Pancreas (tissue), 10 donors: ENCODE measurements at regions not wholly inside any gene's neighbourhood (a gene's known extent, or its start where the extent isn't known, plus 50 kb on each side); places are given as distances from the start of the nearest gene placed in this dataset.
"Not testable (repeated sequence)": the region's sequence is repeated elsewhere in the genome, so short reads cannot be mapped to it uniquely, and the experiment has no call there.

Experiments
- ATAC-seq, 4 donors: fragments of 200-7000 bp; cut with Tn5 transposase; one replicate each; pipeline versions ENCODE4 v1.8.0 to v1.9.1; 2020; ENCODE audit warnings: mild to moderate bottlenecking in 4 of 4, moderate library complexity in 4 of 4
- DNase-seq, 6 donors: peaks; one replicate each; pipeline ENCODE4 v3.0.0-alpha.2; 2020
- FAIRE-seq: peaks from 2 replicates; lab custom pipeline; 2012; peaks lifted over from hg19 to GRCh38; lab: Jason Lieb, UNC
- H3K27ac ChIP-seq, 4 donors: fragments of 200-600 bp; sonication (generic); 1 replicate in 3 of 4; 2 replicates in 1 of 4; pipeline versions ENCODE4 v1.5.0 to v1.8.0; 2020
- H3K27me3 ChIP-seq, 4 donors: fragments of 200-600 bp; one replicate each; pipeline ENCODE4 v1.8.0; 2021
- H3K36me3 ChIP-seq, 3 donors: fragments of 200-600 bp; sonication (generic) in 1 of 3; one replicate each; pipeline versions ENCODE4 v1.5.0 to v1.8.0; 2020 to 2021
- H3K4me1 ChIP-seq, 3 donors: fragments of 200-600 bp; one replicate each; pipeline ENCODE4 v1.8.0; 2021
- H3K4me3 ChIP-seq, 4 donors: fragments of 200-600 bp; sonication (generic) in 2 of 4; one replicate each; pipeline versions ENCODE4 v1.5.0 to v1.8.0; 2020 to 2021
- H3K9me3 ChIP-seq, 4 donors: fragments of 200-600 bp; one replicate each; pipeline ENCODE4 v1.8.0; 2021
- CTCF ChIP-seq, 4 donors: fragments of 200-600 bp; sonication (generic) in 3 of 4; IDR thresholded peaks; one replicate each; pipeline versions ENCODE4 v1.5.0 to v1.8.0; 2021; ENCODE audit warnings: antibody characterized with exemption in 4 of 4
- WGBS, 2 donors: extraction: QIAGEN DNeasy Blood & Tissue Kit; methylation state at CpG; one replicate each; pipeline ENCODE4 v1.1.7; 2013; 5-methylcytosine and 5-hydroxymethylcytosine counted together
- intact Hi-C, 3 donors: fragments of 100-400 bp; cut with DNase I; formaldehyde crosslinking; loops; one replicate each; pipeline versions ENCODE4 v1.11.1 to v1.14.2; 2022
- donor health status: healthy with polysubstance abuse.
- donor health status: DM: no; HTN: no; CAD: no; lungs with moderate emphysema.
- donor health status: DM: no; HTN: no; CAD: no.
- donor health status: control.
- donor health status: control.
- donor health status: Bipolar disorder and iron deficiency.
- donor health status: DM: yes; HTN: yes; CAD: no.
- donor health status: DM: no; HTN: no; CAD: no.
- donor health status: DM: no; HTN: no; CAD: no.
- donor health status: DM: yes; HTN: yes; CAD: no.

GRCh38 chr10:59047180-59047579 is 129.3 kb upstream of the PHYHIPL start:
- peaks cover 0 to 12% (median 10%) of the 10 kb centered on the region in 3 donors for H3K4me1 ChIP-seq
- FAIRE-seq (no peak), ATAC-seq (peak; percentile 97 to 99 (median 98)), DNase-seq (peak in 3 of 6 donors; percentile 46 to 70 (median 56))
- H3K27ac ChIP-seq = peak overlapping the region; percentile 9 to 59 (median 42)
- 19 to 27% methylated on average over 4 of the region's 4 CpGs for WGBS, 2 donors
- no peaks in the 10 kb centered on the region for H3K9me3 ChIP-seq
- intact Hi-C loops = no loop called here
- no peaks in the 10 kb centered on the region for H3K36me3 ChIP-seq
- no peak for TF ChIP-seq CTCF (IDR thresholded peaks at IDR 0.05)
- no peak overlapping the region for H3K4me3 ChIP-seq
- H3K27me3 ChIP-seq = no peaks in the 10 kb centered on the region

- FAIRE-seq = no peak
- peak overlapping the region in 2 of 4 donors; percentile 55 to 59 for H3K27ac ChIP-seq
Observed at GRCh38 chr10:59047957-59048618, 128.4 kb upstream of the PHYHIPL start.

DNA sequence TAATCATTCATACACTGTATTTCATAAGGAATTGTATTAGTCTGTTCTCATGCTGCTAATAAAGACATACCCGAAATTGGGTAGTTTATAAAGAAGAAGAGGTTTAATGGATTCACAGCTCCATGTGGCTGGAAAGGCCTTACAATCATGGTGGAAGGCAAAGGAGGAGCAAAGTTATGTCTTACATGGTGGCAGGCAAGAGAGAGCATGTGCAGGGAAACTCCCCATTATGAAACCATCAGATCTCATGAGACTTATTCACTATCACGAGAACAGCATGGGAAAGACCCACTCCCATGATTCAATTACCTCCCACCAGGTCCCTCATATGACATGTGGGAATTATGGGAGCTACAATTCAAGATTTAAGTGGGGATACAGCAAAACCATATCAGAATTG is 122.9 kb upstream of the PHYHIPL start:
- H3K4me1 ChIP-seq, DNase-seq, ATAC-seq, intact Hi-C loops, H3K9me3 ChIP-seq, H3K36me3 ChIP-seq, H3K4me3 ChIP-seq, FAIRE-seq, H3K27ac ChIP-seq, H3K27me3 ChIP-seq: not testable (repeated sequence)
- 93 to 95% methylated on average over 2 of the region's 2 CpGs for WGBS, 2 donors

More at GRCh38 chr10:59047957-59048618, 128.4 kb upstream of the PHYHIPL start:
- intact Hi-C loops = no loop called here
- no peaks in the 10 kb centered on the region for H3K36me3 ChIP-seq
- no peak for TF ChIP-seq CTCF (IDR thresholded peaks at IDR 0.05)
- DNase-seq (no peak), ATAC-seq (no peak)
- H3K9me3 ChIP-seq = no peaks in the 10 kb centered on the region
- 93 to 99% methylated on average over 5 of the region's 5 CpGs for WGBS, 2 donors
- H3K4me3 ChIP-seq = no peak overlapping the region
- H3K4me1 ChIP-seq = peaks cover 0 to 12% (median 10%) of the 10 kb centered on the region in 3 donors
- no peaks in the 10 kb centered on the region for H3K27me3 ChIP-seq

- ATAC-seq (no peak), FAIRE-seq (no peak), DNase-seq (no peak)
- WGBS, 2 donors = 94 to 95% methylated on average over 2 of the region's 2 CpGs
- TF ChIP-seq CTCF (IDR thresholded peaks at IDR 0.05) = no peak
- no peaks in the 10 kb centered on the region for H3K9me3 ChIP-seq
- no peaks in the 10 kb centered on the region for H3K27me3 ChIP-seq
- H3K4me3 ChIP-seq = no peak overlapping the region
- H3K4me1 ChIP-seq = peaks cover 0 to 5% (median 0%) of the 10 kb centered on the region in 3 donors
- intact Hi-C loops = no loop called here
- no peaks in the 10 kb centered on the region for H3K36me3 ChIP-seq
- H3K27ac ChIP-seq = no peak overlapping the region
Observed at GRCh38 chr10:59055045-59055444, 121.4 kb upstream of the PHYHIPL start.

DNA sequence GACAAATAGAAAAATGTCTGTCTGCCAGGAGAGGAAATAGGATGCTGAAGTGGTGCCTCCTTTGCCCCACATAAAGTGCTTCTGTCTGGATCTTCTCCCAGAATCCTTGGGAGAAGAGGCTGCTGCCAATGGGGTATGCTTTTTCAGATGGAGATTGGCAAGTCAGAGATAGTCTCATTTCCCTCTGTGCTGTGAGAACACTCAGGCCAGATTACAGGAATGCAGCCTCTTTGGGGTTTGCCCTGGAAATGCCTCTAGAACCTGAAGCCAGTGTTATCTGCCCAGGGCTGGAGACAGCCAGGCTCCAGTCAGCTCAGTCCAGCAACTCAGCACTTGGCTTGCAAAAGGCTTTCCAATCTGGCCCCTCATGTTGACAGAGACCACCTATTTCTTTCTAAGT is 119.1 kb upstream of the PHYHIPL start:
- DNase-seq (no peak), ATAC-seq (peak in 1 of 4 donors; percentile 29), FAIRE-seq (no peak)
- Histone ChIP-seq H3K9me3 (no peaks in the 10 kb centered on the region), H3K27me3 (no peaks in the 10 kb centered on the region), H3K27ac (no peak overlapping the region), H3K4me3 (no peak overlapping the region), H3K4me1 (peaks cover 0 to 15% (median 13%) of the 10 kb centered on the region in 3 donors), H3K36me3 (no peaks in the 10 kb centered on the region)
- TF ChIP-seq CTCF (IDR thresholded peaks at IDR 0.05) = no peak
- intact Hi-C loops = no loop called here
